ENCODE measurements at regions not wholly inside any gene's neighbourhood (a gene's known extent, or its start where the extent isn't known, plus 50 kb on each side); places are given as distances from the start of the nearest gene placed in this dataset.

DNA sequence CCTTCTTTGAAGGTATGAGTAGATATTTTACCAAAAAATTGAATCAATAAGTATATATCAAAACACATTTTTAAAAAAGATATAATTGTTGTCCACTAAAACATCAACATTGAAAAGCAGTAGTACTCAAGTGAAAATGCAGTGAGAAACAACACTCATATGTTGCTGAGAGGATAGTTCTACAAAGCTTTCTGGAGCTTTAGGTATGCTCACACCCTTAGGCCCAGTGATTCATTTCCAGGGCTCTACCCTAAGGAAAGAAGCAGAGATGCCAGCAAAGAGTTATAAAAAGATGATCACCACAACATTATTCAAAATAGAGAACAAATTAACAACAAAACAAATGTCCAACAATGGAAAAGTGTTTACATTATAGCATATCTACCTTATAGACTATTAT lies 197.3 kb upstream of the CCDC150 start:
- Histone ChIP-seq H3K4me1 (ENCODE audit: low read length) (no peaks in the 10 kb centered on the region), H3K4me3 (ENCODE audit: low read length) (no peak overlapping the region), H3K36me3 (ENCODE audit: insufficient read depth, low read length) (no peaks in the 10 kb centered on the region), H3K9me3 (ENCODE audit: low read length) (no peaks in the 10 kb centered on the region), H2AFZ (ENCODE audit: low read length) (no peak overlapping the region), H3K9me2 (replicated peaks; ENCODE audit: insufficient read depth, low read length) (no peaks in the 10 kb centered on the region), H3K9ac (ENCODE audit: low read length) (no peak overlapping the region), H4K20me1 (ENCODE audit: insufficient read depth, low read depth, low read length) (no peaks in the 10 kb centered on the region), H3K79me2 (ENCODE audit: low read length) (no peaks in the 10 kb centered on the region), H3K27me3 (ENCODE audit: low read length) (no peaks in the 10 kb centered on the region), H3K27ac (ENCODE audit: low read length) (no peak overlapping the region), H3K4me2 (ENCODE audit: low read depth, low read length, poor library complexity, severe bottlenecking) (no peak overlapping the region)
- DNase-seq, result peak; percentile 7

DNA sequence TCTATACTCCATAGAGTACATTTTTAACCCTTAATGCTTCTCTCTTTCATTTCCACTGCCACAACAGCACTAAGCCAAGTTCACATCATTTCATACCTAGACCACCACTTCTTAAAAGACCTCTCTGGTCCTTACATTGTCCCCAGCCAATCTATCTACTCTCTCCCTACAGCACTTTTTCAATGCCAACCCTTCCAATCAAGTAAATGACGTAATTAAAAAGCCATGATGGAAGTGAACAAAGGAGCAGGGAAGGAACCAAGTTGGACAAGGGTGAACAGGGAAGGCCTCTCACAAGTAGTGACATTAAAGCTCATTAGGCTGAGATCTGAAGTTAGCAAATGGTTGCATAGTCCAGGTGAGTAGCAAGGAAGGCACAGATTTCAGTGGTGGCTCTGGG lies 195.1 kb upstream of the CCDC150 start:
- no peaks in the 10 kb centered on the region for H3K27me3 ChIP-seq (ENCODE audit: low read length)
- no peaks in the 10 kb centered on the region for H3K9me3 ChIP-seq (ENCODE audit: low read length)
- peak; percentile 35 for DNase-seq
- H3K9me2 ChIP-seq (replicated peaks; ENCODE audit: insufficient read depth, low read length), result no peaks in the 10 kb centered on the region
- H3K36me3 ChIP-seq (ENCODE audit: insufficient read depth, low read length), result no peaks in the 10 kb centered on the region
- H3K79me2 ChIP-seq (ENCODE audit: low read length), result no peaks in the 10 kb centered on the region
- no peak overlapping the region for H2AFZ ChIP-seq (ENCODE audit: low read length)
- no peaks in the 10 kb centered on the region for H3K4me1 ChIP-seq (ENCODE audit: low read length)
- H4K20me1 ChIP-seq (ENCODE audit: insufficient read depth, low read depth, low read length), result no peaks in the 10 kb centered on the region
- no peak overlapping the region for H3K4me3 ChIP-seq (ENCODE audit: low read length)
- no peak overlapping the region for H3K9ac ChIP-seq (ENCODE audit: low read length)
- H3K27ac ChIP-seq (ENCODE audit: low read length), result no peak overlapping the region
- no peak overlapping the region for H3K4me2 ChIP-seq (ENCODE audit: low read depth, low read length, poor library complexity, severe bottlenecking)

DNA sequence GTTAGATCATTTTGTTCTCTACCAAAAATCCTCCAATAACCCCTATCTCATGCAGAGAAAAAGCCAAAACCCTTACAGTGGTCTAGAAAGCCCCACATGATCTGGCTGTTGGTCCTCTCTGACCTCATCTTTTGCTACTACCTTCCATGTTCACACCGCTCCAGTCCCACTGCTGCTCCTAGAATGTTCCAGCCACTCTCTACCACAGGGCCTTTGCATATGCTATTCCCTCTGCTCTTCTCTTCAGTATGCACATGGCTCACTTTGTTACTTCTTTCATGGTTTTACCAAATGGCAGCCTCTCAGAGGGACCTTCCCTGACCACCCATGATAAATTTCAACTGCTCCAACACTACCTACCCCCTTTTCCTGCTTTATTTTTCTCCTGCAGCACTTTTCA lies 193.5 kb upstream of the CCDC150 start:
- no peaks in the 10 kb centered on the region for H3K9me2 ChIP-seq (replicated peaks; ENCODE audit: insufficient read depth, low read length)
- DNase-seq, result peak; percentile 28
- no peaks in the 10 kb centered on the region for H3K9me3 ChIP-seq (ENCODE audit: low read length)
- peaks cover 3% of the 10 kb centered on the region; the same call in 1 of the 2 replicates for H3K4me1 ChIP-seq (ENCODE audit: low read length)
- no peaks in the 10 kb centered on the region for H3K79me2 ChIP-seq (ENCODE audit: low read length)
- no peaks in the 10 kb centered on the region for H3K36me3 ChIP-seq (ENCODE audit: insufficient read depth, low read length)
- H3K4me3 ChIP-seq (ENCODE audit: low read length), result no peak overlapping the region
- no peak overlapping the region for H2AFZ ChIP-seq (ENCODE audit: low read length)
- H3K27me3 ChIP-seq (ENCODE audit: low read length), result no peaks in the 10 kb centered on the region
- H3K27ac ChIP-seq (ENCODE audit: low read length), result no peak overlapping the region
- no peaks in the 10 kb centered on the region for H4K20me1 ChIP-seq (ENCODE audit: insufficient read depth, low read depth, low read length)
- no peak overlapping the region for H3K9ac ChIP-seq (ENCODE audit: low read length)
- no peak overlapping the region for H3K4me2 ChIP-seq (ENCODE audit: low read depth, low read length, poor library complexity, severe bottlenecking)

DNA sequence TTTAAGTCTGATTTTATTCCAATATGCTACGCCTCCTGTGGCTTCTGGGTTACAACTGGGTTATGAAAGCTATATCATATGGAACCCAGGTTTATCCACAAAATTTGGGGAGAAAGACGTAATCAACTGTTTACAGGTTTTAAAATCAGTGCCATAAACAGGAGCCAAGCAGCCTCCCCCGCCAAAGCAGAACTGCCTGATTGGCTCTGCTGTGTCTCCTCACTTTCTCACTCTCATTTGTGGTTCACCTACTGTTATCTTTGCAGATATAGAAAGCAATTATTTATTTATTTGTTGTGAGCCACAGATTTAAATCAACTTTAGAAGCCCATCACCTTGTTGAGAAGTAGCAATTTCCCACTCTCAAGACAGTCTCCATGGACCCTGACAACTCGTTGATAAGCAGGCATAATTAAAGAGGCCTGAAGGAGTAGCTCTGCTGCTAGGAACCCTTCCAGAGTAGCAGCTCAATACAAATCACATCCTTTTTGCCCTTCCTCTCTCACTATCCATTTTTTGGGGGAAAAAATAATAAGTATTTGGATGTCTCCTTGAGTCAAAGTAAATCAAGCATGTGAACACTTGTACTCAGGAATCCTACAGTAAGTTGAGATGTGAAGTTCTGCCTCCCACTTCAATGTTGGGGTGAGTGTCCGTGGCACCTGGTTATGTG lies 191.0 kb upstream of the CCDC150 start:
- Histone ChIP-seq H3K4me1 (ENCODE audit: low read length) (peaks cover 3% of the 10 kb centered on the region; the same call in 1 of the 2 replicates), H3K27me3 (ENCODE audit: low read length) (no peaks in the 10 kb centered on the region), H3K4me2 (ENCODE audit: low read depth, low read length, poor library complexity, severe bottlenecking) (no peak overlapping the region), H4K20me1 (ENCODE audit: insufficient read depth, low read depth, low read length) (no peaks in the 10 kb centered on the region), H2AFZ (ENCODE audit: low read length) (no peak overlapping the region), H3K79me2 (ENCODE audit: low read length) (no peaks in the 10 kb centered on the region), H3K9me2 (replicated peaks; ENCODE audit: insufficient read depth, low read length) (no peaks in the 10 kb centered on the region), H3K9ac (ENCODE audit: low read length) (no peak overlapping the region), H3K27ac (ENCODE audit: low read length) (no peak overlapping the region), H3K9me3 (ENCODE audit: low read length) (no peaks in the 10 kb centered on the region), H3K36me3 (ENCODE audit: insufficient read depth, low read length) (no peaks in the 10 kb centered on the region), H3K4me3 (ENCODE audit: low read length) (no peak overlapping the region)
- DNase-seq, result peak; percentile 14

DNA sequence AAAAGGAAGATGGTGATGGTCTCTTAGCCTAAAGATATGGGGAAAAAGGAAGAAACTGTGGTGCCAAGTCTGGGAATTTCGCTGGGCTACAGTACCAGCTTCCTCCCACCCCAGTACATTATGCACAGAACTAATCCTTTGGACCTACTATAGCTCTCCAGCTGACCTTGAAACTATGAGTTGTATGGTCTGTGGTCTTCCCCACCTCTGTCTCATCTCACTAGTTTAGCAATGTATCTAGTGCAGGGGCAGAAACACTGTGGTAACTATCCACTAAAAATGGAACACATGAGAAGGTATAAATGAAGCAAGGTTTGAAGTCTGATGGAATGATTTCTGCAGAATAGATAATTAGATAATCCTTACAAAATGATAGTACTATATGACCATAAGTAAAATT lies 190.4 kb upstream of the CCDC150 start:
- H3K79me2 ChIP-seq (ENCODE audit: low read length), result no peaks in the 10 kb centered on the region
- DNase-seq, result no peak
- no peak overlapping the region for H3K4me2 ChIP-seq (ENCODE audit: low read depth, low read length, poor library complexity, severe bottlenecking)
- H3K4me3 ChIP-seq (ENCODE audit: low read length), result no peak overlapping the region
- no peak overlapping the region for H3K9ac ChIP-seq (ENCODE audit: low read length)
- no peaks in the 10 kb centered on the region for H3K9me2 ChIP-seq (replicated peaks; ENCODE audit: insufficient read depth, low read length)
- no peaks in the 10 kb centered on the region for H3K27me3 ChIP-seq (ENCODE audit: low read length)
- no peaks in the 10 kb centered on the region for H4K20me1 ChIP-seq (ENCODE audit: insufficient read depth, low read depth, low read length)
- H2AFZ ChIP-seq (ENCODE audit: low read length), result no peak overlapping the region
- H3K27ac ChIP-seq (ENCODE audit: low read length), result no peak overlapping the region
- H3K4me1 ChIP-seq (ENCODE audit: low read length), result peaks cover 3% of the 10 kb centered on the region; the same call in 1 of the 2 replicates
- no peaks in the 10 kb centered on the region for H3K36me3 ChIP-seq (ENCODE audit: insufficient read depth, low read length)
- H3K9me3 ChIP-seq (ENCODE audit: low read length), result no peaks in the 10 kb centered on the region

DNA sequence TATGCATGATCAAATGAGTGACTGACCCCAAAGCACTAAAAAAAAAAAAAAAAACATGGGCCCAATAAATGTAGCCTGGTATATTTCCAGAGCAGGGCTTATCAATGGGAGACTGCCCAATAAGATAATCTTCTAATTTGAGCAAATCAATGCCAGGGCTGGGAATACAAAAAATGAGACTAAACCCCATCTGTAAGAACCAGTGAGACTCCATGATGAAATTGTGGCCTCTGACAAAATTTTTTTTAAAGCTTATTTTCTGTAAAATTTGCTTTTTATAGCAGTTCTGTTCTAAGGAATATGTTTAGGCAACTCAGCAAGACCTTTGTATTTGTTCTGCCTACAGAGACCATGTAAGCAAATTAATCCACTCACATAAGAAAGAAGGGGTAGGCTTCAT lies 186.8 kb upstream of the CCDC150 start:
- no peak overlapping the region for H2AFZ ChIP-seq (ENCODE audit: low read length)
- no peaks in the 10 kb centered on the region for H3K9me2 ChIP-seq (replicated peaks; ENCODE audit: insufficient read depth, low read length)
- no peak overlapping the region for H3K9ac ChIP-seq (ENCODE audit: low read length)
- no peak overlapping the region for H3K4me2 ChIP-seq (ENCODE audit: low read depth, low read length, poor library complexity, severe bottlenecking)
- H4K20me1 ChIP-seq (ENCODE audit: insufficient read depth, low read depth, low read length), result no peaks in the 10 kb centered on the region
- H3K27ac ChIP-seq (ENCODE audit: low read length), result no peak overlapping the region
- no peaks in the 10 kb centered on the region for H3K27me3 ChIP-seq (ENCODE audit: low read length)
- H3K36me3 ChIP-seq (ENCODE audit: insufficient read depth, low read length), result no peaks in the 10 kb centered on the region
- no peaks in the 10 kb centered on the region for H3K9me3 ChIP-seq (ENCODE audit: low read length)
- peaks cover 3% of the 10 kb centered on the region; the same call in 1 of the 2 replicates for H3K4me1 ChIP-seq (ENCODE audit: low read length)
- H3K79me2 ChIP-seq (ENCODE audit: low read length), result no peaks in the 10 kb centered on the region
- H3K4me3 ChIP-seq (ENCODE audit: low read length), result no peak overlapping the region
- DNase-seq, result no peak

DNA sequence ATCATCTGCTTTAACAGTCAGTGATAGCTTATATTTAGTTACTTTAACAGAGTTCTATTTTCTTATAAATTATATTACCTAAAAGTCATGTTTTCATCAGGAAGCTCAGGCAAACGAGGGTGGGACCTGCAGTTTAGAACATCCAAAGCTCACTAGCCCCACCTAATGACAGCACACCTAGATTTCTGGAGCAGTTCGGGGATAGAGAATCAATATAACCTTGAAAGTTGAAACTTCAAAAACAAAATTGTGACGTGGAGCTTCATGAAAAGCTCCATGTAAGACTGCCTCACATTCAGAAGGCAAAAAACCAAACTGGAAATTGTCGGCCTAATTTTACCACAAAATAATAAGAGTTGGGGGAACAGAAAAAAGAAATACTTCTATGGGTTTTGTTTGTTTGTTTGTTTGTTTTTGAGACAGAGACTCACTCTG lies 185.9 kb upstream of the CCDC150 start:
- no peak overlapping the region for H2AFZ ChIP-seq (ENCODE audit: low read length)
- no peaks in the 10 kb centered on the region for H3K79me2 ChIP-seq (ENCODE audit: low read length)
- peak; percentile 79 for DNase-seq
- H3K9me3 ChIP-seq (ENCODE audit: low read length), result no peaks in the 10 kb centered on the region
- no peaks in the 10 kb centered on the region for H3K27me3 ChIP-seq (ENCODE audit: low read length)
- no peaks in the 10 kb centered on the region for H3K9me2 ChIP-seq (replicated peaks; ENCODE audit: insufficient read depth, low read length)
- peaks cover 3% of the 10 kb centered on the region; the same call in 1 of the 2 replicates for H3K4me1 ChIP-seq (ENCODE audit: low read length)
- no peak overlapping the region for H3K27ac ChIP-seq (ENCODE audit: low read length)
- H3K4me3 ChIP-seq (ENCODE audit: low read length), result no peak overlapping the region
- no peak overlapping the region for H3K9ac ChIP-seq (ENCODE audit: low read length)
- no peaks in the 10 kb centered on the region for H4K20me1 ChIP-seq (ENCODE audit: insufficient read depth, low read depth, low read length)
- H3K4me2 ChIP-seq (ENCODE audit: low read depth, low read length, poor library complexity, severe bottlenecking), result no peak overlapping the region
- no peaks in the 10 kb centered on the region for H3K36me3 ChIP-seq (ENCODE audit: insufficient read depth, low read length)

DNA sequence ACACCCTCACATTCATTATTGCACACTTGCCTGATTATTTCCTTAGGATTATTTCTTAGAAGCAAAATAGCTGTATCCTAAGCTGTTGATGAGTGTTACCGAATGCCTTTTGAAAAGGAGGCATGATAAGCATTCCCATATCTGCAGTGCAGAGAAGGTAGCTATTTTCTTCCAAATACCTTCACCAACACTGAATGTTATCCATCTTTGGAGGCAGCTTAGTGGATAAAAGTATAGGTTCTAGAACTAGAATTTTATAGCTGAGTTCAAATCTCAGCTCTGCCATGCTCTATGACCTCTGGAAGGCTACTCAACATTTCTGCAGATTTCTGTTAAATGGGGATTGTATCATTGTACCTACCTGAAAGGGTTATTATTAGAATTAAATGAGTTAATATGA lies 185.0 kb upstream of the CCDC150 start:
- H3K36me3 ChIP-seq (ENCODE audit: insufficient read depth, low read length), result no peaks in the 10 kb centered on the region
- no peaks in the 10 kb centered on the region for H4K20me1 ChIP-seq (ENCODE audit: insufficient read depth, low read depth, low read length)
- no peaks in the 10 kb centered on the region for H3K9me3 ChIP-seq (ENCODE audit: low read length)
- no peak for DNase-seq
- no peaks in the 10 kb centered on the region for H3K9me2 ChIP-seq (replicated peaks; ENCODE audit: insufficient read depth, low read length)
- peaks cover 3% of the 10 kb centered on the region; the same call in 1 of the 2 replicates for H3K4me1 ChIP-seq (ENCODE audit: low read length)
- no peak overlapping the region for H3K4me2 ChIP-seq (ENCODE audit: low read depth, low read length, poor library complexity, severe bottlenecking)
- H3K27me3 ChIP-seq (ENCODE audit: low read length), result no peaks in the 10 kb centered on the region
- no peaks in the 10 kb centered on the region for H3K79me2 ChIP-seq (ENCODE audit: low read length)
- H3K4me3 ChIP-seq (ENCODE audit: low read length), result no peak overlapping the region
- H3K9ac ChIP-seq (ENCODE audit: low read length), result no peak overlapping the region
- H2AFZ ChIP-seq (ENCODE audit: low read length), result no peak overlapping the region
- no peak overlapping the region for H3K27ac ChIP-seq (ENCODE audit: low read length)

All from Karpas-422 (cell line).